GM18861 (cell line): ENCODE measurements at regions not wholly inside any gene's neighbourhood (a gene's known extent, or its start where the extent isn't known, plus 50 kb on each side); places are given as distances from the start of the nearest gene placed in this dataset.
"Not testable (repeated sequence)": the region's sequence is repeated elsewhere in the genome, so short reads cannot be mapped to it uniquely, and the experiment has no call there.

Experiments used
- ATAC-seq: cut with Tn5 transposase; IDR thresholded peaks from one replicate; pipeline ENCODE4 v1.9.1; 2021; ENCODE audit not compliant: unreplicated experiment

GRCh38 chr10:59975918-59976317, 69.6 kb upstream of the CCDC6 start:
- not testable (repeated sequence) for ATAC-seq

GRCh38 chr10:59971915-59972314, 65.6 kb upstream of the CCDC6 start:
- ATAC-seq, result no peak

DNA sequence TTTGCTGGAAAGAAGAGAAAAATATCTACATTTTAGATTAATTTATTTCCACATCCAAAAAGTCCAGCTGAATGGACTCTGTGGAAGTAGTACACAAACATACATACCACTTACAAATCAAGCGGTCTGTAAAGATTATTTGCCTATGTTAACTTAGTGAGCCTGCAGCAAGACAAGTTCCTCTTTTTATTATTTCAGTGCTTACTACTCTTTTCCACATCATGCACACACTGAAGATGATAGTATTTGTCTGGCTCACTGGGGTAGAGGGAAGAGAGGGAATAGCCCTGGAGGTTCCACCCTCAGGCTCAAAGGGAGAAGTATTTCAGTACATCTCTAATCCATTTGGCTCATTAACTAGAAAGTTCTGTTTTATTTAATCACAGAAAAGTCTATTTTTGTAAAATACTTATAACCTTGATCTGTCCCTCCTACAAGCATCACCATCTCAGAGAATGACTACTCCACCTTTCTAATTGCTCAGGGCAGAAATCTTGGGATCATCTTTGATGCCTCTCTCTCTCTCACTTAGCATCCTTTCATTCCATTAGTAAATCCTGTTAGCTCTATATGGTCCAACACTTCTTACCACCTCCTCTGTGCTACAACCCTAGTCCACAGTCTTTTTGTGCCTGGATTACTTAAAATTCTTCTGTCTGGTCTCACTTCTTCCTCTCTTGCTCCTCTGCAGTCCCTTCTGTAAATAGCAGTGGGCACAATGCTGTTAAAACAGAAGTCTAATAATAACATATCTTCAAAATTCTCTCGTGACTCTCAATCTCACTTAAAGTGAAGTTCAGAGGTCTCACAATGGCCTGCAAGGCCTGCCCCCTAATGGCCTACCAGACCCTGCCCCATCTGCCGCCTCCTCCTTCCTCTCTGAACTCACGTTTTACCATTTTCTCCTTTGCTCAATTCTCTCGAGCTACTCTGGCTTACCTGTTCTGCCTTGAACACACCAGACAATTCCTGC, 64.3 kb upstream of the CCDC6 start:
- ATAC-seq, result peak; percentile 76

DNA sequence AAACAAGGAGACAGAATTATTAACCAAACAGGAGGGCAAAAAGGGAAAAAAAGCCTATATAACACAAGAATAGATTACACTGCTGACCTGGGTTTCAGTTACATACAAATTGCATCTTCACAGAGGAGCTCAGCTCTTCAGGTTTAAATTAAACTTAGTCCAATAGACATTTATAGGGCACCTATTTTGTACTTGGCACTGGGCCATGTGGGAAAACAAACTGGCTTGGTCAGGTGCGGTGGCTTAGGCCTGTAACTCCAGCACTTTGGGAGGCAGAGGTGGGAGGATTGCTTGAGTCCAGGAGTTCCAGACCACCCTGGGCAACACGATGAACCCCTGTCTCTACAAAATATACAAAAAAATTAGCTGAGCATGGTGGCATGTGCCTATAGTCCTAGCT, 62.3 kb upstream of the CCDC6 start:
- no peak for ATAC-seq

DNA sequence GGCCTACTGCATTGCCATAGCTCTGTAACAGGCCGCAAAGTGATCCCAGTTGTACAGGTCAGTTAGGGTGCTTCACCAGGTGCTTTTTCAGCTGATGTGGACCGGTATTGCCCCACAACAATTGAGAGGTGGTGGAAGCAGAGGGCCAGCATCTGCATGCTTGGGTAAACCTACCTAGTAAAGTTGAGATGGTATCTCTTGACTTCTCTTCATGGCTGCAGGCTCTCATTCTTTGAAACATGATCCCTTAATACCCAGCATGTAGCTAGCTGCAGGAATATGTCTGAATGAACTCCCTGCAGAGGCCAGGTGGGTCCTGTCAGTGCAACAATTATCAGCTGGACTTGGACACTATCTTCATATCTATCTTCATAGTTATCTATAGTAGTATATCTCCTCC, 60.7 kb upstream of the CCDC6 start:
- ATAC-seq, result no peak

DNA sequence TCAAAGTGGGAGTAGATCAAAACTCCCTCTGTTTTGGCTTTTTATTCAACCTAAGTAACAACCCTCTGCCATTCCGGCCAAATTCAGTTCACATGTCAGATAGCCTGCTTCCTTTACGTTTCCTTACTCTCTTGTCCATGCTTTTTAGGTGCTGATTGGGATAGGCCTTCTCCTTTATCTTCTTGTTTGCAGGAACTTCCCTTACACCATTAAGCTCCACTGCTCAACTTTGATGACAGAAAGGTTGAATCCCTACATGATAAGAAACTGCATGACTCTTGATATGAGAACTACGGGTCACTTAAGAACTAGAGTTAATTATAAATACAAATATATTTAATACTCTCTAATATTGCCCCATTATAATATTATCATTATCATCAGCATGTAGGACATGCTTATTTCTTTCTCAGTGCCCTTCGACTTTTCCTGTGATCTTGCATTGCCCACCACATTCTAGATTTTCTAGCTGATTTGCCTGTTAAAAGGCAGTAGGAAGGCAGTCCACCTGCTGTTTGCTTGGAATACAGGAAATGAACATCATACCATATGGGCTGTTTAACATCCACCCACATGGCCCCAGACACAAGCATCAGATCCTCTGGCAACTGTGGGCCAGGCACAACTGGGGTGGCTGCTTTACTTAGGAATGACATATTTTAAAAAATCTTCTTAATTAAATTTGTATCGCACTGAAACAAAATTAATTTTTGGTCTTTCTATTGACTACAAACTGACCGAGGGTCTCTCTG, 59.7 kb upstream of the CCDC6 start:
- no peak for ATAC-seq

- ATAC-seq, result no peak
Observed at GRCh38 chr10:59962756-59963155, 56.4 kb upstream of the CCDC6 start.

- ATAC-seq, result no peak
Observed at GRCh38 chr10:59960751-59961150, 54.4 kb upstream of the CCDC6 start.

GRCh38 chr10:59959504-59960018, 53.2 kb upstream of the CCDC6 start:
- ATAC-seq, result no peak

GRCh38 chr10:59958882-59959281, 52.5 kb upstream of the CCDC6 start:
- no peak for ATAC-seq

GRCh38 chr10:59957975-59958374, 51.6 kb upstream of the CCDC6 start:
- ATAC-seq, result no peak
